Glutamatergic neuron (in vitro differentiated cells): ENCODE measurements at regions not wholly inside any gene's neighbourhood (a gene's known extent, or its start where the extent isn't known, plus 50 kb on each side); places are given as distances from the start of the nearest gene placed in this dataset.

Experiments
- DNase-seq: peaks from one replicate; pipeline ENCODE4 v3.0.0; 2022
- H3K27ac Mint-ChIP-seq: one replicate; pipeline ENCODE4 v1.8.0; 2020; ENCODE audit warnings: mild to moderate bottlenecking, mixed read lengths, inconsistent platforms; ENCODE audit not compliant: unreplicated experiment
- H3K27me3 Mint-ChIP-seq: one replicate; pipeline ENCODE4 v1.8.0; 2020; ENCODE audit warnings: mild to moderate bottlenecking, moderate library complexity, mixed read lengths, inconsistent platforms; ENCODE audit not compliant: unreplicated experiment
- H3K36me3 Mint-ChIP-seq: one replicate; pipeline ENCODE4 v1.8.0; 2020; ENCODE audit warnings: mild to moderate bottlenecking, mixed read lengths, inconsistent platforms; ENCODE audit not compliant: unreplicated experiment
- H3K4me1 Mint-ChIP-seq: one replicate; pipeline ENCODE4 v1.8.0; 2020; ENCODE audit warnings: mild to moderate bottlenecking, low read depth, mixed read lengths, inconsistent platforms; ENCODE audit not compliant: unreplicated experiment
- H3K4me3 Mint-ChIP-seq: one replicate; pipeline ENCODE4 v1.8.0; 2020; ENCODE audit warnings: mild to moderate bottlenecking, mixed read lengths, inconsistent platforms; ENCODE audit not compliant: unreplicated experiment
- H3K9me3 Mint-ChIP-seq: one replicate; pipeline ENCODE4 v1.8.0; 2020; ENCODE audit warnings: mild to moderate bottlenecking, moderate library complexity, mixed read lengths, inconsistent platforms; ENCODE audit not compliant: unreplicated experiment
- TF ChIP-seq, protein P1 (sequence below): fragments of 200-600 bp; sonication (generic); IDR thresholded peaks from one replicate; pipeline ENCODE4 v1.5.0; 2021; ENCODE audit not compliant: partially characterized antibody, unreplicated experiment

DNA sequence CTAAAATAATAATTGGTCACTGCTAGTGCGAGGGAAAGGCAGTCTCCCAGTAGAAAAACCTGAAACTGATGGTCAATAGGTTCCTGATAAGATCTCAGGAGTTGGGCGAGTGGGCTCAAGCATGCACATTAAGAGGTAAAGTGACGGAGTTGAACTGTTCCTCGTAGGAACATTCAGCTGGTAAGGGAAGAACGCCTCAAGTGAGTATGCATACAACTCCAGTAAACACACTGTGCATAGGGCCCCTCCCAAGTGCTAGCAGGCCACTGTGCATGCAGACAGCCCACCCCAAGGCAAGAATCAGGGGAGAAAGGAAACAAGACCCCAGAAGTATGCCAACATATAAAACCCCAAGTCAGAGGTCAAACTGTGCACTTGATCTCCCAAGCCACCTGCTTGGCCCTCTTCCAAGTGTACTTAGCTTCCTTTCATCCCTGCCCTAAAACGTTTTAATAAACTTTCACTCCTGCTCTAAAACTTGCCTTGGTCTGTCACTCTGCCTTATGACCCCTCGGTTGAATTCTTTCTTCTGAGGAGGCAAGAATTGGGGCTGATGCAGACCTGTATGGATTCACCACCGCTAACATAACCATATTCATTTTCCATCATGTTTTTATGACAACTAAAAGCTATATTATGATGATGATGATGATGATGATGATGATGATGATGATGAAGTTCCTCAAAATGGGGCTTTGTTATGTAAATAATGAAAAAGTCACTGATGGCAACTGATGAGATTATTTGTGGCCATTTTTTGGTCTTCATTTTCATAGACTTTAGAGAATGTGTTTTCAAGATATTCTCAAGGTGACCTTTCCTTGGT, 118.0 kb upstream of the RAB27B start:
- Mint-ChIP-seq H3K27me3 (no peaks in the 10 kb centered on the region), H3K9me3 (no peaks in the 10 kb centered on the region), H3K4me1 (no peaks in the 10 kb centered on the region), H3K4me3 (no peak overlapping the region), H3K27ac (no peak overlapping the region), H3K36me3 (no peaks in the 10 kb centered on the region)
- DNase-seq = no peak
- TF ChIP-seq, protein P1, sequence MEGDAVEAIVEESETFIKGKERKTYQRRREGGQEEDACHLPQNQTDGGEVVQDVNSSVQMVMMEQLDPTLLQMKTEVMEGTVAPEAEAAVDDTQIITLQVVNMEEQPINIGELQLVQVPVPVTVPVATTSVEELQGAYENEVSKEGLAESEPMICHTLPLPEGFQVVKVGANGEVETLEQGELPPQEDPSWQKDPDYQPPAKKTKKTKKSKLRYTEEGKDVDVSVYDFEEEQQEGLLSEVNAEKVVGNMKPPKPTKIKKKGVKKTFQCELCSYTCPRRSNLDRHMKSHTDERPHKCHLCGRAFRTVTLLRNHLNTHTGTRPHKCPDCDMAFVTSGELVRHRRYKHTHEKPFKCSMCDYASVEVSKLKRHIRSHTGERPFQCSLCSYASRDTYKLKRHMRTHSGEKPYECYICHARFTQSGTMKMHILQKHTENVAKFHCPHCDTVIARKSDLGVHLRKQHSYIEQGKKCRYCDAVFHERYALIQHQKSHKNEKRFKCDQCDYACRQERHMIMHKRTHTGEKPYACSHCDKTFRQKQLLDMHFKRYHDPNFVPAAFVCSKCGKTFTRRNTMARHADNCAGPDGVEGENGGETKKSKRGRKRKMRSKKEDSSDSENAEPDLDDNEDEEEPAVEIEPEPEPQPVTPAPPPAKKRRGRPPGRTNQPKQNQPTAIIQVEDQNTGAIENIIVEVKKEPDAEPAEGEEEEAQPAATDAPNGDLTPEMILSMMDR = no peak

DNA sequence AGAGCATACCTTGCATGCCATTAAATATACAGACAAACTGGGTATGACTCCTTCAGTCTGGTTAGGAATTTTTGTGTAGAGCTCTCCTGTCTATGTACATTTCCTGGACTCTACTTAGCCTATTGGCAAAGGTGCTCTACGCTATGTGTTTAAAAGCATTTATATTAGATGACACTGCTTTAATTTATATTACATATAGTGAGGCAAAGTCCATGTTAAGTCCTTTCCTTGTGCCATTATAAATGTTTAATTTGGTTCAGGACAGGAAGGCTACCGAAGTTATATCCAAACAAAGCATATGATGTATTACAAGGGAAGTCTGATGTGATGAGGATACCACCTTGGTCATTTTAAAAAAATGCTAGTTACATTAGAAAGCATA, 117.4 kb upstream of the RAB27B start:
- Mint-ChIP-seq H3K9me3 (no peaks in the 10 kb centered on the region), H3K27me3 (no peaks in the 10 kb centered on the region), H3K4me1 (no peaks in the 10 kb centered on the region), H3K36me3 (no peaks in the 10 kb centered on the region), H3K4me3 (no peak overlapping the region), H3K27ac (no peak overlapping the region)
- DNase-seq = no peak
- TF ChIP-seq, protein P1 = no peak

DNA sequence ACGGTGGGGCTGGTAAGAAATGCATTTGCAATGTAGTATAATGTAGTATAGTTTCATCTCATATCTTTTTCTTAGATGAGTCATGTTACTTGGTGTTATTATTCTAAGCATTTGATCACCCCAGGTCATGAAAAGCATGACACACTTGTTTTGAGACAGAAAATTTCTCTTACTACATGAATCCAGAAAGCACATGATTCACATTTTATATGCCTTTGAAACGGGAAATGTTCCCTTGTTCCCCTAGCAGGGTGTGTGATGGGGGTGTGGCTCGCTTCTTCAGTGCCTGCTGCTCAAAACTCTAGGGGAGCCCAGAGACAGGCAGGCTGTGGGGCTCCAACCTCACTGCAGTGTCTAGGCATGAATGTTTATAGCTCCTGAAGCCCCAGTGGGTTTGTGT, 116.0 kb upstream of the RAB27B start:
- Mint-ChIP-seq H3K36me3 (no peaks in the 10 kb centered on the region), H3K9me3 (no peaks in the 10 kb centered on the region), H3K4me1 (no peaks in the 10 kb centered on the region), H3K27ac (no peak overlapping the region), H3K27me3 (no peaks in the 10 kb centered on the region), H3K4me3 (no peak overlapping the region)
- TF ChIP-seq, protein P1 = no peak
- no peak for DNase-seq

DNA sequence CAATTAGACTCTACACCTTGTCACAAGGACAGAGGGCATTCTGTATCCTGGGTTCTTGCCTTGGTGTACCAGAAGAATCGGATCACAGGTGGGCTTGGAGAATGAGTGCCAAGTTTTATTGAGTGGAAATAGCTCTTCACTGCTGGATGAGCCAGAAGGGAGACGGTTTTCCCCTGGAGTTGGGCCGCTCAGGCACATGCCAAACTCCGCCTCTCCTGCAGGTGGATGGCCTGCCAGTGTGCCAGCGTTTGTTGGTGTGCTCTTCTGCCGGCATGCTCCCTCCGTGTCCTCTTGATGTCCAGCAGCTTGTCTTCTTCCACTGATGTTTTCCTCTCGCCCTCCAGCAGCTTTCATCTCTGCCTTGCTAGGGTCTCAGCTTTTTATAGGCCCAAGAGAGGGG, 115.5 kb upstream of the RAB27B start:
- Mint-ChIP-seq H3K4me3 (no peak overlapping the region), H3K9me3 (no peaks in the 10 kb centered on the region)

DNA sequence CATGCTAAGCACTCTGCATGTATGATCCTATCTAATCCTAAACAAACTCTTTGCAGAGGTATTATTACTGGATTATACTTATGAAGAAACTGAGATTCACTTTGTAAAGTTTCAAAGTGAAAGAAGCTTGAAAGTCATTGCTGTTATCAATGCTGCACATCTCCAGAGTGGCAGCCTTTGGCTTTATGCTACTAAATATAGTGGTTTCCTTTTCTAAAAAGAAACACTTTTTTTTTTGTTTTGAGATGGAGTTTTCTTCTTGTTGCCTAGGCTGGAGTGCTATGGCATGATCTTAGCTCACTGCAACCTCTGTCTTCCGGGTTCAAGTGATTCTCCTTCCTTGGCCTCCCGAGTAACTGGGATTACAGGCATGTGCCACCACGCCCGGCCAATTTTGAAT, 114.9 kb upstream of the RAB27B start:
- DNase-seq = no peak
- Mint-ChIP-seq H3K9me3 (no peaks in the 10 kb centered on the region), H3K4me1 (no peaks in the 10 kb centered on the region), H3K27ac (no peak overlapping the region), H3K36me3 (no peaks in the 10 kb centered on the region), H3K4me3 (no peak overlapping the region), H3K27me3 (no peaks in the 10 kb centered on the region)
- TF ChIP-seq, protein P1 = no peak

More for the DNA sequence above, 115.5 kb upstream of the RAB27B start:
- H3K27me3 Mint-ChIP-seq = no peaks in the 10 kb centered on the region
- H3K4me1 Mint-ChIP-seq = no peaks in the 10 kb centered on the region
- no peak for DNase-seq
- H3K36me3 Mint-ChIP-seq = no peaks in the 10 kb centered on the region
- no peak overlapping the region for H3K27ac Mint-ChIP-seq
- TF ChIP-seq, protein P1 = no peak
